Sigmoid colon (tissue), 6 donors: ENCODE measurements at regions not wholly inside any gene's neighbourhood (a gene's known extent, or its start where the extent isn't known, plus 50 kb on each side); places are given as distances from the start of the nearest gene placed in this dataset.

Experiments used
- DNase-seq: peaks from one replicate; pipeline ENCODE4 v3.0.0-alpha.2; 2019
- H3K27ac ChIP-seq, 4 donors: fragments of 200-600 bp; sonication (generic); one replicate each; pipeline ENCODE4 v1.5.1; 2016 to 2019; ENCODE audit warnings: mild to moderate bottlenecking in 1 of 4
- H3K27me3 ChIP-seq, 3 donors: fragments of 200-600 bp; sonication (generic); one replicate each; pipeline ENCODE4 v1.5.1; 2019; ENCODE audit warnings: mild to moderate bottlenecking in 1 of 3
- H3K36me3 ChIP-seq, 4 donors: fragments of 200-600 bp; sonication (generic); one replicate each; pipeline ENCODE4 v1.5.1; 2016 to 2019
- H3K4me1 ChIP-seq, 4 donors: fragments of 200-600 bp; sonication (generic); one replicate each; pipeline ENCODE4 v1.5.1; 2017 to 2019
- H3K4me3 ChIP-seq, 4 donors: fragments of 200-600 bp; sonication (generic); one replicate each; pipeline ENCODE4 v1.5.1; 2017 to 2019; ENCODE audit warnings: mild to moderate bottlenecking in 2 of 4, moderate library complexity in 1 of 4
- H3K9me3 ChIP-seq, 4 donors: fragments of 200-600 bp in 3 of 4; sonication (generic) in 3 of 4; one replicate each; pipeline versions ENCODE4 v1.5.1 to v1.6.1; 2013 to 2019
- CTCF ChIP-seq, 4 experiments: fragments of 450-650 bp in 3 of 4; fragments of 200-600 bp in 1 of 4; IDR thresholded peaks; one replicate each; pipeline ENCODE4 v1.5.1; 2016 to 2019; ENCODE audit warnings: antibody characterized with exemption in 4 of 4, mild to moderate bottlenecking in 3 of 4, moderate library complexity in 2 of 4
- EP300 ChIP-seq, 4 donors: sonication (generic); formaldehyde crosslinking; IDR thresholded peaks; one replicate each; pipeline ENCODE4 v1.6.1; 2017; ENCODE audit warnings: antibody characterized with exemption in 4 of 4
- POLR2A ChIP-seq, 2 donors: fragments of 450-650 bp; IDR thresholded peaks; one replicate each; pipeline ENCODE4 v1.6.1; 2016; ENCODE audit warnings: antibody characterized with exemption in 2 of 2, mild to moderate bottlenecking in 2 of 2, moderate library complexity in 2 of 2
- POLR2AphosphoS5 ChIP-seq, 4 donors: sonication (generic); formaldehyde crosslinking; IDR thresholded peaks; one replicate each; pipeline ENCODE4 v1.6.1; 2017; ENCODE audit warnings: antibody characterized with exemption in 4 of 4
- WGBS, 2 donors: extraction: QIAGEN DNeasy Blood & Tissue Kit; methylation state at CpG; one replicate each; pipeline ENCODE4 v1.1.7; 2013; 5-methylcytosine and 5-hydroxymethylcytosine counted together
- intact Hi-C: fragments of 100-400 bp; cut with DNase I; formaldehyde crosslinking; loops from one replicate; pipeline ENCODE4 v1.15.1; 2023
- donor health status: healthy with polysubstance abuse.
- donor health status: healthy.

- 84 to 87% methylated on average over 2 of the region's 2 CpGs for WGBS, 2 donors
- intact Hi-C loops: no loop called here
- H3K4me3 ChIP-seq: no peak overlapping the region
- H3K27ac ChIP-seq: no peak overlapping the region
- no peaks in the 10 kb centered on the region for H3K36me3 ChIP-seq
- TF ChIP-seq EP300 (IDR thresholded peaks at IDR 0.05) (no peak), CTCF (IDR thresholded peaks at IDR 0.05) (no peak), POLR2A (IDR thresholded peaks at IDR 0.05) (no peak), POLR2AphosphoS5 (IDR thresholded peaks at IDR 0.05) (no peak)
- H3K27me3 ChIP-seq: no peaks in the 10 kb centered on the region
- no peaks in the 10 kb centered on the region for H3K9me3 ChIP-seq
- peaks cover 0 to 34% (median 32%) of the 10 kb centered on the region in 4 donors for H3K4me1 ChIP-seq
- DNase-seq: no peak
These were observed 184.2 kb upstream of the RBPJ start for GRCh38 chr4:26136615-26137014.

- DNase-seq: no peak
- Histone ChIP-seq H3K4me1 (peaks cover 0 to 41% (median 38%) of the 10 kb centered on the region in 4 donors), H3K4me3 (no peak overlapping the region), H3K36me3 (no peaks in the 10 kb centered on the region), H3K9me3 (no peaks in the 10 kb centered on the region), H3K27me3 (no peaks in the 10 kb centered on the region), H3K27ac (no peak overlapping the region)
- intact Hi-C loops: no loop called here
- WGBS, 2 donors: 93 to 95% methylated on average over 5 of the region's 5 CpGs
- TF ChIP-seq POLR2A (IDR thresholded peaks at IDR 0.05): no peak
- TF ChIP-seq POLR2AphosphoS5 (IDR thresholded peaks at IDR 0.05): no peak
These were observed 183.5 kb upstream of the RBPJ start for GRCh38 chr4:26137288-26137687.

GRCh38 chr4:26139310-26139924, 181.4 kb upstream of the RBPJ start:
- WGBS, 2 donors: 91 to 92% methylated on average over 4 of the region's 4 CpGs
- TF ChIP-seq POLR2A (IDR thresholded peaks at IDR 0.05) (no peak), POLR2AphosphoS5 (IDR thresholded peaks at IDR 0.05) (no peak), EP300 (IDR thresholded peaks at IDR 0.05) (no peak), CTCF (IDR thresholded peaks at IDR 0.05) (no peak)
- H3K36me3 ChIP-seq: no peaks in the 10 kb centered on the region
- no peak overlapping the region for H3K4me3 ChIP-seq
- no peaks in the 10 kb centered on the region for H3K27me3 ChIP-seq
- peaks cover 0 to 57% (median 46%) of the 10 kb centered on the region in 4 donors for H3K4me1 ChIP-seq
- DNase-seq: no peak
- intact Hi-C loops: no loop called here
- H3K9me3 ChIP-seq: no peaks in the 10 kb centered on the region
- peak overlapping the region; percentile 14 to 87 (median 82) for H3K27ac ChIP-seq

GRCh38 chr4:26140150-26140898, 180.5 kb upstream of the RBPJ start:
- Histone ChIP-seq H3K4me1 (peaks cover 0 to 57% (median 48%) of the 10 kb centered on the region in 4 donors), H3K27ac (peak overlapping the region; percentile 49 to 87 (median 82)), H3K9me3 (no peaks in the 10 kb centered on the region), H3K36me3 (no peaks in the 10 kb centered on the region), H3K27me3 (no peaks in the 10 kb centered on the region), H3K4me3 (no peak overlapping the region)
- TF ChIP-seq POLR2A (IDR thresholded peaks at IDR 0.05) (no peak), POLR2AphosphoS5 (IDR thresholded peaks at IDR 0.05) (peak; percentile 43 to 91 (median 86)), EP300 (IDR thresholded peaks at IDR 0.05) (peak; percentile 65 to 98 (median 90))
- intact Hi-C loops: loop anchor here (2.0 to 5.0 kb wide), 3 partner anchors 88 to 342 kb away; partner anchors contain the start of gene RBPJ
- peak; percentile 80 for DNase-seq
- WGBS, 2 donors: 92 to 95% methylated on average over 8 of the region's 8 CpGs

GRCh38 chr4:26141051-26141721, 179.6 kb upstream of the RBPJ start:
- Histone ChIP-seq H3K27me3 (no peaks in the 10 kb centered on the region), H3K4me1 (peaks cover 0 to 57% (median 48%) of the 10 kb centered on the region in 4 donors), H3K4me3 (no peak overlapping the region), H3K9me3 (no peaks in the 10 kb centered on the region), H3K27ac (peak overlapping the region; percentile 49 to 87 (median 82)), H3K36me3 (no peaks in the 10 kb centered on the region)
- intact Hi-C loops: loop anchor here (2.0 to 5.0 kb wide), 3 partner anchors 89 to 341 kb away; partner anchors contain the start of gene RBPJ
- 39 to 69% methylated on average over 8 of the region's 8 CpGs for WGBS, 2 donors
- DNase-seq: no peak
- TF ChIP-seq POLR2A (IDR thresholded peaks at IDR 0.05): no peak
- no peak for TF ChIP-seq CTCF (IDR thresholded peaks at IDR 0.05)
- TF ChIP-seq POLR2AphosphoS5 (IDR thresholded peaks at IDR 0.05): no peak
- no peak for TF ChIP-seq EP300 (IDR thresholded peaks at IDR 0.05)
